ENCODE measurements at regions not wholly inside any gene's neighbourhood (a gene's known extent, or its start where the extent isn't known, plus 50 kb on each side); places are given as distances from the start of the nearest gene placed in this dataset.
"Not testable (repeated sequence)": the region's sequence is repeated elsewhere in the genome, so short reads cannot be mapped to it uniquely, and the experiment has no call there.

DNA sequence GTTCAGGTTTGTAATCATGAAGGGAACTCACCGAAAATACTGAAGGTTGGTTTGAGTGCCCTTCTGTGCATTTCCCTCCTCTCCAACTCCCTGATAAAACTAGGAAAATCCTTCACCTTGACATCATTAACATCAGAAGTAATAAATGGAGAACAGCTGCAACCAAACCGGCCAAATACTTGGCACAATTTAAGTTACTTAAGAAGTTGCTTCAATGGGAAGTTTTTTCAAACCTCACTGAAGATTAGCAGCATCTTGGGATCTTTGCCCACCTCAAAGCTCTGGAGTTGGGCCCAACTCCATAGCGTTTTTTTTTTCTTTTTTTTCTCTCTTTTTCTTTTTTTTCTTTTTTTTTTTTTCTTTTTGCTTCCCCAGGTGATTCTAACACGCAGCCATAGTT lies 784.8 kb downstream of the KCNA4 start:
- DNase-seq, result no peak

DNA sequence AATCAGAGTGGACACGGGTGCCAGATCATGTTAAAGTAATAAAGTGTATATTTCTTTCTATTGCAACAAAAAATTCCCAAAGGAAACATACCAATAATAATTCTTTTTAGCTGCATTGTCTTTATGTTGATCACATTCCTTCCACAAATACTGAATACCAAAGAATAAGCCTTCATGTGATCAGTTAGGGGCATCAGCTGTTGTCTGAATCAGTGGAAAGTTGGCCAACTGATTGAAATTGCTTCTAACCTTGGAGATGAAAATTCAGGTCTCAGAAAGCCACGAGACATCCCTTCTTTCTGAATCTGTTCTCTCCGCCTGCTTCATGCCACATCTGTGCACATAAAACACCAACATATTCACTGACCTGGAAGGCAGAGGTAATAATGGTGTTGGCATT lies 785.2 kb downstream of the KCNA4 start:
- DNase-seq, result no peak

DNA sequence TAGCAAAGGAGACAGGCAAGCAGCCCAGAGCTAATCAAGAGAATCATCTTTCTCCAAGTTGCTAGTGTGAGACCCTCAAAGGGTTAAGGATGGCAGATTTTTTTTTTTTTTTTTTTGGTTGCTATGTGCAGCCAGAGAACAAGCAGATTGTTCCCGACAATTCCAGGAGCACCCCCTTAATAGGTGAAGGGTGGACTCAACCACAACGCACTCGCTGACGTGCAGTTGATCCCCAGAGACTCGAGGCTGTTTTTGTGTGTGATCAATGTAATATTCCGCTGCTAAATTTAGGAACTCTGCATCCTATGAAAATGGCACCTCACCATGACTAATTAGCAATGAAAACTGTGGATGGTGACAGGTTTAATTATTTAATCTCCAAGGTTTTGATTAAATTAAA lies 789.0 kb downstream of the KCNA4 start:
- no peak for DNase-seq

DNA sequence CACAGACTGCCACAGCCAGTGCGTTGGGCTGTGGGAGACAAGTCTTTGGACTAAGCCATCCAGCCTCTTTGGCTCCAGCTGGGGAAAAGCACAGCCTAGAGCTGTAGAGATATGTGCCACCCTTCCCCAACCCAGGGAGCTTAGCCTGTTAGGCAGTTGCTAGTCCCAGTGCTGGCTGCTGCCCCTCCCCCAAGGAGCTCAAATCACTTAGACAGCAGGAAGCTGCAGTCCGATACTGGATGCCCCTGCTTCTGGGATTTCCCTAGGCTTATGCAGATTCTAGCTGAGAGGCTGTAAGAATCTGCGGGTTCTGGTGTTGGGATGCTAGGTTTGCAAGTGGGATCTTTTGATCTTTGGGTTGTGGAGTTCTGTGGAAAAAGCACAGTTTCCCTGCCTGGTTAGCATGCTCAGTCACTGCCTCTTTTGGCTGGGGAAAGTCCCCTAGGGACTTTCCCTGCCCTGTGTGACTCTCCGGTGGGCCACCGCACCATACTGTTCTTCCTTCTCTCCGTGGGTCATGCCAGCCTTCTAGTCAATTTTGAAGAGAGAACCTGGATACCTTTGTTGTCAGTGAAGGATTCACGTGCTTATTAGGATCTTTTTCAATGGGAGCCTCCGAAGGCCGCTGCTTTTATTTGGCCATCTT lies 792.0 kb downstream of the KCNA4 start:
- no peak for DNase-seq

DNA sequence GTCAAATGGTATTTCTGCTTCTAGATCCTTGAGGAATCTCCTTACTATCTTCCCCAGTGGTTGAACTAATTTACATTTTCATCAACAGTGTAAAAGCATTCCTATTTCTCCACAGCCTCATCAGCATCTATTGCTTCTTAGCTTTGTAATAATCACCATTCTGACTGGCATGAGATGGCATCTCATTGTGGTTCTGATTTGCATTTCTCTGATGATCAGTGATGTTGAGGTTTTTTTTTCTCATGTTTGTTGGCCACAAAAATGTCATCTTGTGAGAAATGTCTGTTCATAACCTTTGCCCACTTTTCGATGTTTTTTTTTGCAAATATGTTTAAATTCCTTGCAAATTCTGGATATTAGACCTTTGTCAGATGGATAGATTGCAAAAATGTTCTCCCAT lies 797.3 kb downstream of the KCNA4 start:
- not testable (repeated sequence) for DNase-seq

DNA sequence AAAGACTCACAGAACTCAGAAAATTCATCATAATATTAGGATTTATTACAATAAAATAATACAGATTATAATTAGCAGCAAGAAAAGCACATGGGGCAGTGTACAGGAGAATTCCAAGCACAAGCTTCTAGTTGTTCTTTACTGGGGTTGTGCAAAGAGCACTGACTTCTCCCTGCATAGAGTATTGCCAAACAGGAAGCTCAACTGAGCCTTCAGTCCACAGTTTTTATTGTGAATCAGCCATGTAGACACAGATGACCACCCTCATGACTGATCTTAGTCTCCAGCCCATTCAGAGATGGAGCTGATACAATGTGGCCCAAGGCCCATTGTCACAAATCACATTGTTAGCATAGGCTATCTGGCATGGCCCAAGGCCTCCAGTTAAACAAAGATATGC lies 798.9 kb downstream of the KCNA4 start:
- DNase-seq, result no peak

DNA sequence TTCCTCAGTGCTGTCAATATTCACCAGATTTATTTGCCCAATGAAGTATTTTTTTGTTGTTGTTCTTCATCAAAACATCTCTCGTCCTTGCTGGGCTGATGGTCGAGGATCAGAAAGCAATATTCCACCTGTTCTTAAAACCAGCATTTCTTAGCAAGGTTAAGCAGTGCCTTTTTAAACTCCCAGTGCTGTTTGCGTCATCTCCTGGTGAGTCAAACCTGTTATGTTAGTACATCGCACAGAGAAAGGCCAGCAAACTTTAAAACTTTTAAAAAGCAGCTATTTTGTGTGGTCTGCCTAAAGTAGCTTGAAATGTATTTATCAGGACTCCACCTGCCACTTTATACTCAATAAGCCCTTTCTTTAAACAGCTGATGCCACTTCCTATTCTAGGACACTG lies 802.0 kb downstream of the KCNA4 start:
- no peak for DNase-seq

DNA sequence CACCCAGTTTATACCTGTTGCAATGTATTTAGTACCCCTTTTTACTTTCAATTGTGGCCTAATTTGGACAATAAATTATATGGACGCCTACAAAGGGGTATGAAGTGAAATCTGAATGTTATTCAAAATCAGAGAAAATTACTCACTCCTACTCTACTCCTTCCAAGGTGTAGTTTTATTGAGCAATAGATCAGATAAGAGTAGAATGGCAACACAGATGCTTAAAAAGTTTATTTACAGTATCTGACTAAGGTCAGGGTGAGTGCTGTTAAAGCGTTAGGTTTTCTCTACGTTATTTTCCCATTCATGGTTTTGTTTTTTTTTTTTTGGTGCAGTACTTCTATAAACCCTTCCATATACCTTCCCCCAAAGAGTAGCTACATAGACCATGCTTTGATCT lies 805.6 kb downstream of the KCNA4 start:
- DNase-seq, result no peak

DNA sequence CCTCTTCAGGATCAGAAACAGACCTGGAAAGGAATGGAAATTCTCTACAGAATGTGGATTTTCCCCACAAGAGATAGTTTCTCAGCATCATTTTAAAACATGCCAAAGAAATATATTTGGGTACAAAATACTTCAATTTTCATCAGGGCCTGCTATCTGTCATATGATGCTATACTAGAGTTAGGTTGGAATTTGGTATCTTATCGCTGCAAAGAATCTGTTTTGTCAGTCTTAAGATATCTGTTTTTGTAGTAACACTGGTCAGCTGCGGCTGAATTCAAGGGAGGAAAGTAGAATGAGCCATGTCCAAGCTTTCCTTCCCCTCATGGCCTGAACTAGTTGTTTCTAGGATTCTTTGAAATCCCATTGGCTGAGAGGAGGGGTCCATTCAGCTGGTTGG lies 806.4 kb downstream of the KCNA4 start:
- DNase-seq, result no peak

DNA sequence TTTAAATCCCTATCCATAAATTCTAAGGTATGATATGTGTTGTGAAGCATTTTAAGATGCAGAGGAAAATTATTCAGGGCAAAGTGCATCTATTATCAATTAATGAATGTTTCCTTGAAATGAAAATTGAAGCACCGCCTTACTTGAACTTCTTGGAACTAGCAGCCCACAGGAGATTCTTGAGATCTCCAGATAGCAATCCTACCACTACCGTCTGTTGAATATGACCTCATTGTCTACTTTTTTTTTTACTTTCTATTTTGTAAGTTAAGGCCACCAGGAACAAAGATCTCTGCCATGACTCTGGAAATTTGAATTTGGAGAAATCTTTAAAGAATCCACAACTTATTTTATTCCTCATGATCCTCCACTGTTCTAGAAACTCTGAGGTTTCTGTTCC lies 808.7 kb downstream of the KCNA4 start:
- no peak for DNase-seq

DNA sequence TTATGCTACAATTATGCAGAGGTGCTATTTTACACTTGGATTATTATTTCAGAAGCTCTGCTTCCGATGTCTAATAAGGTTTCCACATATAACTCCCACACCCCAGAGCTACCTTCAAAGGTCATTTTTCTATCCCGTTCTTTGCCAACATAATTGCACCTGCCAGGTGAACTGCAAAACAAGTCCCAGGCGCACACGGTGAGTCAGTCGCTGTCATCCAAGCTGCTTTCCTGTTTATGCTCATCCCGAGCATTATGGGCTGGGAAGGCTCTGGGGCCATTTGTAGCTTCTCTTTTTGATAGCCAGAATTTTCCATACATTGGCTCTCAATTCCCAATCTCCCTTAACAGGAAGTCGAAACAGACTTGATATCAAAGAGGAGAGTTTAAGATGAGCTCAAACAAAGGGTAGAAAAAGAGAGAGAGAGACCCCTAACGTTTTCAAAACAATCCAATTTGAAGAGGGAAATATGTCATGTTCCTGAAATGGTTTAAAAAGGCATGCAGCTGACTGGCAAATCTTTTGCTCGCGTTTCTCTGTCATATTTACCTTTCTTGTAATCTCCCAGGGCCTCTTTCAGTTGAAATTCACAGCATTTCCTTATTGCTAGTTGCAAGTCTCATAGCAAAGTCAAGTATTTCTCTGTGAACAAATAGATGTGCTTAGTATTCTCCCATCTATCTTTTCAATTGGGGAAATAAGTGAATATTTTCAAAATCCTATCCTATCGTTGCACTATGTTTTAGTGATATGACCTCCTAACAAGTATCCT lies 815.9 kb downstream of the KCNA4 start:
- DNase-seq, result no peak

DNA sequence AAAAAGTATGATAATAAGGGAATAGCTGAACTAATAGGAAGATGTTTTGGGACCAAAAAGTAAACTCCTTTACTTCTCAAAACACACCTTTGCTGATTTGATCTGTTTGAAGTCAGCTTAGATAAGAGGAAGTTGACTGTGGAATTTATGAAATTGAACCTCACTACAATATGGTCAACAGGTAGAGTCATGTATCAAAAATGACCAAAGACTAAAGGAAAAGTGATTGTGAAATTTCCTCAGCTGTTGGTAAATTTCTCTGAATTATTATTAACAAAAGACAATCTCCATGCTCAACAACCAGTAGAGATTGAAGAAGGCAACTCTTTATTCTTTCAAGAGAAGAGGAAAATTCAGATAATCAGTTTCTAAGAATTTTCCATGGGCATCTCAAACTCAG lies 826.5 kb downstream of the KCNA4 start:
- DNase-seq, result no peak

DNA sequence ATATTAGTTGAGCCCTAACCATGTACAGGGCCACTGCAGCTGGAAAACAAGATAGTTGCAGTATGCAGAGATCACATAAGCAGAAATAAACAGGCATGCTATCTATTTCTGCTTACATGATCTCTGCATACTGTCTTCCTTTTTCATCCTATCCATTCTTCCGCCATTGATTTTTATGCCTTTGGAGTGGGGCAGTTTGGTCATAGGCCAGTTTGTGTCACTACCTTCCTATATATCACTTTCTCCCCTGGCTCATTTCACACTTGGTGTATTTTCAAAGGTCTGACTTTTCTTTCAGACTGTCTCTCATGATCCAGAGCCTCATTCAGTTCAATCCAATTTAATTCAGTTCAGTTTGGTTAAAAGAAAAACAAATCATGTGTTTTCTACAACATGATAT lies 829.6 kb downstream of the KCNA4 start:
- DNase-seq, result no peak

DNA sequence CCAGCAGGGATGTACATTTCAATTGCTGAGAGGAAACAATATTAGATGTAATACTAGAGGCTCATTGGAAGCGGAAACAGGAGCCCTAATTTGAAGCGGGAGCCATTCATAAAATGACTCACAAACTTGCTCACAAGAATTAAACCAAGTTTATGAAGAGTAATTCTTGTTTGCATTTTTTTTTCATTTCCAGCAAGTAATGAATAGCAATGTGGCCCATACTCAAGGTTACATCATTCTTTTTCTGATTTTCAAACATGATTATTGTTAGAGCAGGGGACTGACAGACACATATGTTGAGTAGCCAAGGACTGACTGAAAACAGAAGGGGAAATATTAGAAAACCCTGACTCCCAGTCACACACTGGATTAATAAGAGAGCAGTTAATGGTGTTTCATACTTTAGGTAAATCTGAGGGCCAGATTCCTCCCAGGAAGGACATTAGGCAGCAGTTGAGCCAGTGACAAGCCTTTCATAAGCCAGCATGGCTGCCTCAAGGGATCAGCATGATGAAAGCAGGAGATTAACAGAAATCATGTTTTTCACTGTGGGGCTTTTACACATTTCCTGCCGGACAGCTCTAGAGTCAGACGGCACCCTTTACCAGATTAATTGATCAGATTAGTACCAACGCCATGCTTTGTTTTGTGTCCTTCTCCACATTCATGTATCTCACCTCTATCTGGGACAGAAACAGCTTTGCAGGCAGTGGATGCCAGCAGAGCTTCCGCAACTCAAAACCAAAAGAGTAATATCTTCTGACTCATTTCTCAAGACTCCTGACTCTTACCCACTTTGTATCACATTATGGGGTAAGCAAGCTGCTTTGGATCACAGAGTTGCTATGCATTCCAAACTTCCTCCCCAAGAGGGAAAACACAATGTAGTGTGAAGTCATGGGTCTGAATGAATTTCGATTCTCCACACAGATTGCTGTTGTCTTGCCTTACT lies 831.6 kb downstream of the KCNA4 start:
- DNase-seq, result no peak

DNA sequence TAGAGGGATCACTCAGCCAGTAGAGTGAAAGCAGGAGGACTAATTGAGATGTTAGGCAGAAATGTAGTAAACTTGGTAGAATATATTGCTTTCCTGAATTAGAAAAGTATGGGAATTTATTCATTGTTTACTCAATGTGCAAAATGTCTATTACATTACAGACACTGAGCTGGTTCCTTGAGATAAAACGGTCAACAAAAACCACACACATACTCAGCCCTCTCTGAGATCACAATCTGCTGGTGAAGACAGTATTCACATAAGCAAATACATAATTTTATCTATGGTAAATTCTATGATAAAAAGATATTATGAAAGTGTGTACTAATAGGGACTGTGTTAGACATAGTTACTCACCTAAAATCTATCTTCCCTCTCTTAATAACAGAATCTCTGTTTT lies 833.5 kb downstream of the KCNA4 start:
- DNase-seq, result no peak

DNA sequence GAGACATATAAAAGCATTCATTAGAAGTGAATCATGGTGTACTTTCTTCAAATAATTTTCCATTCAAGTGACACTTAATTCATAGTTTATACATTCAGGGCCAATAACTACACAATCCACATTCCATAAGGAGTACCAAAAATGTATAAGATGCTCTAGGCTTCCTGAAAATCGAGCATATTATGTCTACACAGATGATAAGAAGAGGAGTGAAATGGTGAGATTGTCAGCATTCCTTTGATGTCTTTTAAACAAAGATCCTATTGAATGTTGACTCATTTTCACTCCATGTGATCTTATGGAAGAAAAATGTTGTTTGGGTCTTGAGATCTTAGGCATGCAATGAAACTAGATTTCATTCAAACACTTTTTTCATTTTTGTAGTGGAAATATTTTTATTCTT lies 843.2 kb downstream of the KCNA4 start:
- no peak for DNase-seq

DNA sequence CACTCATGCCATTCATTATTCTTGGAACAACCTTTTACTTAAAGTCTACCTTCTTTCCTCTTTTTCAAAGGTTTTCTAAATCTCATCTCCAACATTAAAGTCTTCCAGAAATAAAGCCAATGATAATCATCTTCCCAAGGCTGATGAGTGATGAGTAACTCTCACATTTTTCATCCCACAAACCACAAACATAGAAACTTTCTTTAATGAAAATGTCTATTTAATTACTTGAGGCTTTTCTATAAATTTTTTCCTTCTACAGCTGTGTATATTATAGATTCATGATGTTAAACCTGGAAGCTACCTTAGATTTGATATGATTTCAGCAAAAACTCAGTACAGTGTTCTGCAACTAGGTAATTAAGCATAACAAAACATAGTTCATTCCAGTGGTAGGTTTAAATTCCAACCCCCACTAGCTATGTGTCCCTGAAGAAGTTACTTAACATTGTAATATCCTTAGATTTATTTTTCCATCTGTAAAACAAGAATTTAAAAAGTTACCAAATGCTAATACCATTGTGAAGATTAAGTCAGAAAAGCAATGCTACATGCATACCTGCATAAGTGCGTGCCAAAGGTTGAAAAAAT lies 845.4 kb downstream of the KCNA4 start:
- no peak for DNase-seq

DNA sequence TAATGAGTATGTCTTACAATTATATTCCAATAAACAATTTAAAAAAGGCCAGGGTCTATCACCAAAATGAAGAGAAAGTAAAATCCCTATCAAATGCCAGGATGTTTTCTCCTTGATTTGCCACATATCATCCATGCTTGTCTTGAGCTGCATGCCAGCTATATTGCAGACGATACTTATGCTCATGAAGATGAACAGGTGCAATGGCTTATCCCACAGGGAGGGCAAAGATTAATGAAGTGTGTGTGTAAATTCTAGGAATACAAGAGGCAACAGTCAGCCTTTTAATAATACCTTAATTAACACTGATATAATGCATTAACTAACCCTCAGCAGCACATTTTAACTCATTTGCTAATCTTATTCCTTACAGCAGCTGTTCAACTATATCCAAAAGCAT lies 850.5 kb downstream of the KCNA4 start:
- no peak for DNase-seq

DNA sequence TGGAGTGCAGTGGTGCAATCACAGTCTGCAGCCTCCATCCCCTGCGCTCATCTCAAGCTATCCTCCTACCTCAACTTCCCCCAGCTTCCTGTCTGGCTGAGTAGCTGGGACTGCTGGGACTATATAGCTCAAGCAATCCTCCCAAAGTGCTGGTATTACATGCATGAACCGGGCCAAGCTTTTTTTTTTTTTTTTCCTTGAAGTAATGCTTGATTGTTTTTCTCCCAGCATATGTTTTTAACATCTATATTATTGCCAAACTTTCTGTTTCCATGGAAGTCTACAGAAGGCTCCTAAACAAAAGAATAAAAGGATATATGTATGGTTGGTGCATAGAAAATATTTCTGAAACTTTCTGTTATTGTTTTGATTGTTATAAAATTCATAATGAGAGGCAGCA lies 853.6 kb downstream of the KCNA4 start:
- DNase-seq, result no peak

DNA sequence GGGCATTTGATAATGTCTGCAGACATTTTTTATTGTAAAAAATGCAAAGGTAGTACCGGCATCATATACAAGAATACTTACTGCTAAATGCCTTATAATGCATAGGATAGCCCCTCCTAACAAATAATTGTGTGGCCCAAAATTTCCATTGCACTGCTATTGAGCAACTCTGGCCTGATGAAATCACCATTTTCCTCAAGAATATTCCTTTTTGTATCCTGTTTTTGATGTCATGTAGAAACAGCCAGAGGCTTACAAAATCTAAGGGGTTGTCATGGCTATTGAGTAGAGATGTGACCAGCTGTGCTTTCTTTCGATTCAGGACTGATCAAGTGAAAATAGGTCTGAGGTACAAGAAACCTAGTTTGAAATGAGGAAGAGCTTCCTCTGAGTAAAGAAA lies 854.3 kb downstream of the KCNA4 start:
- no peak for DNase-seq

DNA sequence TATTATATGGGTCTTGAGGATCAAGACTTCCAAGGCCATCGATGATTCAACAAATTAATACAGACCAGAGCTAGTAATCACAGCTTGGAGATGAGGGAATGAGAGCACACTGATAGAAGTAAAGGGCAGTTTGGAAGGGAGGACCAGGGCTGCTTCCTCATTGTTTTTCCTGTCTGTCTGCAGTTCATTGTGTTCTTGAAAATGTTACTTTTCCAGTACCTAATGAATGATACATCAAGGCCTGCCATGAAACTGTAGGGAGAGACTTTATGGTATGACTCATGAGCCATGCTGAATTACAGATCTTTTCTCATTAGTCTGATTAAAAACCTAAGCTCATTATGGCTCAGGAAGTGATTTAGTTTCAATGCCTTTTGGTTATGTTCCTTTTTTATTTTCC lies 855.6 kb downstream of the KCNA4 start:
- DNase-seq, result no peak

DNA sequence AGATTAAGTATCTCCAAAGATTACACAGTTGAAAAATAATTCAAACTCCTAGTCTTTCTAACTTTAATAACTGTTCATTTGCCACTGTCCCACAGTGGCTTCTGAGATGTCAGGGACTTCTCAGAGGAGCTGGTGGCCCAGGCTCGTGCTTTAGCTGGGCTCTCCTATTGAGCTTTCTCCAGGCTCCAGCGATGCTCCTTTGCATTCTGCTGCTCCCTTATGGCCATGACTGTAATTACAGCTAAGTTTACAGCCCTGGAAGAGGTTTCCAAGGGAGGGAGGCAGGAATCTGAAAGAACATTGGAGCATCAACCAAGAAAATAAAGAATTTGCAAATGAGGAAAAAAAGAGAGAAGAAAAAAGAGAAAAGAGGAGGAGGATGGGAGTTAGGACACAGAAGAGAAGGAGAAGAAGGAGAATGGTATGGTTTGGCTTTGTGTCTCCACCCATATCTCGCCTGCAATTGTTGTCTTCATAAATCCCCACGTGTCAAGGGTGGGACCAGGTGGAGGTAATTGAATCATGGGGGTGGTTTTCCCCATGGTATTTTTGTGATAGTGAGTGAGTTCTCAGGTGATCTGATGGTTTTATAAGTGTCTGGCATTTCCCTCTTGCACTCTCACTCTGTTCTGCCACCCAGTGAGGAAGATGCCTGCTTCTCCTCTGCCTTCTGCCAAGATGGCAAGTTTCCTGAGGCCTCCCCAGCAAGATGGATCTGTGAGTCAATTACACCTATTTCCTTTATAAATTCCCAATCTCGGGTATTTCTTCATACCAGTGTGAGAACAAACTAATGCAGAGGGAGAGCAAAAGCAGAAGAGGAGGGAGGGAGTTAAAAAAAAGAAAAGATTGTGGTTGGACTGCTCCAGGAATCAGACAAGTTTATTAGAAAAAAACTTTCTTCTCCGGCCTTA lies 857.0 kb downstream of the KCNA4 start:
- peak; percentile 23 for DNase-seq
